HG03025 (cell line): ENCODE measurements at regions not wholly inside any gene's neighbourhood (a gene's known extent, or its start where the extent isn't known, plus 50 kb on each side); places are given as distances from the start of the nearest gene placed in this dataset.
"Not testable (repeated sequence)": the region's sequence is repeated elsewhere in the genome, so short reads cannot be mapped to it uniquely, and the experiment has no call there.

Experiments used
- ATAC-seq: cut with Tn5 transposase; IDR thresholded peaks from one replicate; pipeline ENCODE4 v1.9.1; 2021; ENCODE audit warnings: mild to moderate bottlenecking, moderate library complexity; ENCODE audit not compliant: unreplicated experiment, low FRiP score

GRCh38 chr2:15816674-15817406, 123.5 kb upstream of the MYCN start:
- ATAC-seq, result no peak

GRCh38 chr2:15817748-15818147, 122.6 kb upstream of the MYCN start:
- no peak for ATAC-seq

GRCh38 chr2:15818318-15818753, 122.0 kb upstream of the MYCN start:
- ATAC-seq, result no peak

- no peak for ATAC-seq
Measured at GRCh38 chr2:15818881-15819280, 121.5 kb upstream of the MYCN start.

- ATAC-seq, result no peak
Measured at GRCh38 chr2:15819562-15820256, 120.6 kb upstream of the MYCN start.

GRCh38 chr2:15820257-15820566, 120.1 kb upstream of the MYCN start:
- no peak for ATAC-seq

- ATAC-seq, result no peak
Measured at GRCh38 chr2:15820927-15821326, 119.4 kb upstream of the MYCN start.

GRCh38 chr2:15822151-15823044, 118.0 kb upstream of the MYCN start:
- no peak for ATAC-seq

GRCh38 chr2:15823459-15824396, 116.6 kb upstream of the MYCN start:
- no peak for ATAC-seq

GRCh38 chr2:15824467-15824866, 115.9 kb upstream of the MYCN start:
- ATAC-seq, result not testable (repeated sequence)

GRCh38 chr2:15825276-15825980, 114.9 kb upstream of the MYCN start:
- no peak for ATAC-seq

- ATAC-seq, result no peak
Measured at GRCh38 chr2:15826273-15826717, 114.1 kb upstream of the MYCN start.

GRCh38 chr2:15827001-15827400, 113.3 kb upstream of the MYCN start:
- no peak for ATAC-seq

- no peak for ATAC-seq
Measured at GRCh38 chr2:15828576-15828975, 111.8 kb upstream of the MYCN start.

- no peak for ATAC-seq
Measured at GRCh38 chr2:15829091-15829801, 111.1 kb upstream of the MYCN start.

- ATAC-seq, result no peak
Measured at GRCh38 chr2:15829985-15830384, 110.4 kb upstream of the MYCN start.

- ATAC-seq, result no peak
Measured at GRCh38 chr2:15830937-15831549, 109.3 kb upstream of the MYCN start.

- ATAC-seq, result no peak
Measured at GRCh38 chr2:15832030-15832709, 108.2 kb upstream of the MYCN start.
